ENCODE measurements at regions not wholly inside any gene's neighbourhood (a gene's known extent, or its start where the extent isn't known, plus 50 kb on each side); places are given as distances from the start of the nearest gene placed in this dataset.

GRCh38 chr5:71976449-71976848, 130.8 kb upstream of the MAP1B start:
- TF ChIP-seq YY1 (IDR thresholded peaks at IDR 0.05) (no peak), ATF3 (IDR thresholded peaks at IDR 0.05) (no peak), RAD21 (IDR thresholded peaks at IDR 0.05) (no peak), EGR1 (IDR thresholded peaks at IDR 0.05; ENCODE audit: low read depth in 2 of 2) (no peak), JUND (IDR thresholded peaks at IDR 0.05) (no peak), GABPA (IDR thresholded peaks at IDR 0.05 in 1 of 2, conservative IDR thresholded peaks at IDR 0.05 in 1 of 2) (no peak), REST (IDR thresholded peaks at IDR 0.05) (no peak), TAF1 (conservative IDR thresholded peaks at IDR 0.05) (no peak), RXRA (IDR thresholded peaks at IDR 0.05) (no peak), FOXA1 (IDR thresholded peaks at IDR 0.05) (no peak), SP1 (IDR thresholded peaks at IDR 0.05) (no peak), FOXA2 (IDR thresholded peaks at IDR 0.05) (no peak)
- TF ChIP-seq, protein P1, sequence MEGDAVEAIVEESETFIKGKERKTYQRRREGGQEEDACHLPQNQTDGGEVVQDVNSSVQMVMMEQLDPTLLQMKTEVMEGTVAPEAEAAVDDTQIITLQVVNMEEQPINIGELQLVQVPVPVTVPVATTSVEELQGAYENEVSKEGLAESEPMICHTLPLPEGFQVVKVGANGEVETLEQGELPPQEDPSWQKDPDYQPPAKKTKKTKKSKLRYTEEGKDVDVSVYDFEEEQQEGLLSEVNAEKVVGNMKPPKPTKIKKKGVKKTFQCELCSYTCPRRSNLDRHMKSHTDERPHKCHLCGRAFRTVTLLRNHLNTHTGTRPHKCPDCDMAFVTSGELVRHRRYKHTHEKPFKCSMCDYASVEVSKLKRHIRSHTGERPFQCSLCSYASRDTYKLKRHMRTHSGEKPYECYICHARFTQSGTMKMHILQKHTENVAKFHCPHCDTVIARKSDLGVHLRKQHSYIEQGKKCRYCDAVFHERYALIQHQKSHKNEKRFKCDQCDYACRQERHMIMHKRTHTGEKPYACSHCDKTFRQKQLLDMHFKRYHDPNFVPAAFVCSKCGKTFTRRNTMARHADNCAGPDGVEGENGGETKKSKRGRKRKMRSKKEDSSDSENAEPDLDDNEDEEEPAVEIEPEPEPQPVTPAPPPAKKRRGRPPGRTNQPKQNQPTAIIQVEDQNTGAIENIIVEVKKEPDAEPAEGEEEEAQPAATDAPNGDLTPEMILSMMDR (IDR thresholded peaks at IDR 0.05; ENCODE audit: low read depth, low read length, missing input control), result no peak
- TF ChIP-seq, protein P2, sequence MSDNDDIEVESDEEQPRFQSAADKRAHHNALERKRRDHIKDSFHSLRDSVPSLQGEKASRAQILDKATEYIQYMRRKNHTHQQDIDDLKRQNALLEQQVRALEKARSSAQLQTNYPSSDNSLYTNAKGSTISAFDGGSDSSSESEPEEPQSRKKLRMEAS (IDR thresholded peaks at IDR 0.05), result no peak
